ENCODE measurements at regions not wholly inside any gene's neighbourhood (a gene's known extent, or its start where the extent isn't known, plus 50 kb on each side); places are given as distances from the start of the nearest gene placed in this dataset.

- TF ChIP-seq CTCF (IDR thresholded peaks at IDR 0.05; ENCODE audit: insufficient read depth, low read depth, low read length, missing control alignments): no peak
- no peak for DNase-seq (ENCODE audit: low read depth)
- no peak overlapping the region for H3K4me3 ChIP-seq (ENCODE audit: low read length)
Measured at GRCh38 chr22:49094858-49095257, 732.8 kb downstream of the BRD1 start.

GRCh38 chr22:49094151-49094550 is 733.5 kb downstream of the BRD1 start:
- H3K4me3 ChIP-seq (ENCODE audit: low read length): no peak overlapping the region
- no peak for DNase-seq (ENCODE audit: low read depth)
- no peak for TF ChIP-seq CTCF (IDR thresholded peaks at IDR 0.05; ENCODE audit: insufficient read depth, low read depth, low read length, missing control alignments)

GRCh38 chr22:49093192-49093880 is 734.3 kb downstream of the BRD1 start:
- TF ChIP-seq CTCF (IDR thresholded peaks at IDR 0.05; ENCODE audit: insufficient read depth, low read depth, low read length, missing control alignments): no peak
- no peak for DNase-seq (ENCODE audit: low read depth)
- no peak overlapping the region for H3K4me3 ChIP-seq (ENCODE audit: low read length)

GRCh38 chr22:49092716-49093115 is 735.0 kb downstream of the BRD1 start:
- no peak for TF ChIP-seq CTCF (IDR thresholded peaks at IDR 0.05; ENCODE audit: insufficient read depth, low read depth, low read length, missing control alignments)
- no peak for DNase-seq (ENCODE audit: low read depth)
- H3K4me3 ChIP-seq (ENCODE audit: low read length): no peak overlapping the region

- DNase-seq (ENCODE audit: low read depth): no peak
- no peak for TF ChIP-seq CTCF (IDR thresholded peaks at IDR 0.05; ENCODE audit: insufficient read depth, low read depth, low read length, missing control alignments)
- H3K4me3 ChIP-seq (ENCODE audit: low read length): no peak overlapping the region
Measured at GRCh38 chr22:49091917-49092545, 735.6 kb downstream of the BRD1 start.

GRCh38 chr22:49091451-49091850 is 736.2 kb downstream of the BRD1 start:
- H3K4me3 ChIP-seq (ENCODE audit: low read length): no peak overlapping the region
- TF ChIP-seq CTCF (IDR thresholded peaks at IDR 0.05; ENCODE audit: insufficient read depth, low read depth, low read length, missing control alignments): no peak
- no peak for DNase-seq (ENCODE audit: low read depth)

GRCh38 chr22:49090853-49091135 is 736.9 kb downstream of the BRD1 start:
- H3K4me3 ChIP-seq (ENCODE audit: low read length): no peak overlapping the region
- DNase-seq (ENCODE audit: low read depth): no peak
- no peak for TF ChIP-seq CTCF (IDR thresholded peaks at IDR 0.05; ENCODE audit: insufficient read depth, low read depth, low read length, missing control alignments)

Measured in epithelial cell of esophagus (primary cell).